HUDEP-2 (cell line): ENCODE measurements at regions not wholly inside any gene's neighbourhood (a gene's known extent, or its start where the extent isn't known, plus 50 kb on each side); places are given as distances from the start of the nearest gene placed in this dataset.
"Not testable (repeated sequence)": the region's sequence is repeated elsewhere in the genome, so short reads cannot be mapped to it uniquely, and the experiment has no call there.

Source experiments
- DNase-seq, 76 experiments: peaks; one replicate each; lab custom pipeline; 2025; ENCODE audit not compliant: unreplicated experiment in 76 of 76; lab: John Stamatoyannopoulos, UW

GRCh38 chr6:82118150-82118562, 129.4 kb downstream of the IBTK start:
- DNase-seq: no peak

DNA sequence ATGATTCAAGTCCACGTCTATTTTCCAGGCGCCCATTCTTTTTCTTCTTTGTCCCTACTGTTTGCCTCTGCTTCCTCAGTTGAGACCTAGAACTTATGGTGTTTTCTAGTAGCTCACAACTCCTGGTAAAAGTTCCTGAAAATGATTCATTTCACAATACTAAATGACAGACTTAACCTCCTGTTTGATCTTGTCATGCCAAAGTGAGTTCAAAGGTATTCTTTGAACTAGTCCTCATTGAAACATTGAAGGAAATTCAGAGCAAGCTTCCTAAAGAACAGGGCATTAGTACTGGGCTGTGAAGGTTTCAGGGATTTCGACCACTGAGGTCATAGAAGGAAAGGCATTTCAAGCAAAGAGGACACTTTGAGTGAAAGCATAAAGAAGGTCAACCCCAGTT, 132.8 kb downstream of the IBTK start:
- no peak for DNase-seq

DNA sequence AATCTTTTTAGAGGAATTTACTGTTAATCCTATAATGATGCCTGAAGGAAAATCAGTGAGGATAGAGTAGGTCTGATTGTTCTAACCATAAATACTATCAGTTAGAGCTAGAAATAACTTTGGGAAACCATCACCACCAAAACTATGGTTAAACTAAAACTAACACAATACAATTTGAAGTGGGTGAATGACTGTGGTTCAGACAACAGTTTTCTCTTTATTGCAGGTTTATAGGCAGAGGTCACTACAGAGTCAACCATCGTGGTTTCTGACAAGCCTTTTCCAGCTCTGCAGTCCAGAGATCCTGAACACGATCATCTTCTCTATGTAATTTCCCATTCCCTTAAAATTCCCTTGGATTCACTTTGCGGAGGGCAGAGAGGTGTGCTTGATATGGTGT, 134.3 kb downstream of the IBTK start:
- no peak for DNase-seq

GRCh38 chr6:82111818-82112217, 135.7 kb downstream of the IBTK start:
- DNase-seq: no peak

GRCh38 chr6:82111114-82111513, 136.4 kb downstream of the IBTK start:
- no peak for DNase-seq

DNA sequence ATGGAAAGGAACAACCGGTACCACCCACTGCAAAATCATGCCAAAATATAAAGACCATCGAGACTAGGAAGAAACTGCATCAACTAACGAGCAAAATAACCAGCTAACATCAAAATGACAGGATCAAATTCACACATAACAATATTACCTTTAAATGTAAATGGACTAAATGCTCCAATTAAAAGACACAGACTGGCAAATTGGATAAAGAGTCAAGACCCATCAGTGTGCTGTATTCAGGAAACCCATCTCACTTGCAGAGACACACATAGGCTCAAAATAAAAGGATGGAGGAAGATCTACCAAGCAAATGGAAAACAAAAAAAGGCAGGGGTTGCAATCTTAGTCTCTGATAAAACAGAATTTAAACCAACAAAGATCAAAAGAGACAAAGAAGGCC, 144.4 kb downstream of the IBTK start:
- DNase-seq: not testable (repeated sequence)

GRCh38 chr6:82101374-82102114, 146.0 kb downstream of the IBTK start:
- DNase-seq: not testable (repeated sequence)

GRCh38 chr6:82100763-82101162, 146.8 kb downstream of the IBTK start:
- DNase-seq: not testable (repeated sequence)

DNA sequence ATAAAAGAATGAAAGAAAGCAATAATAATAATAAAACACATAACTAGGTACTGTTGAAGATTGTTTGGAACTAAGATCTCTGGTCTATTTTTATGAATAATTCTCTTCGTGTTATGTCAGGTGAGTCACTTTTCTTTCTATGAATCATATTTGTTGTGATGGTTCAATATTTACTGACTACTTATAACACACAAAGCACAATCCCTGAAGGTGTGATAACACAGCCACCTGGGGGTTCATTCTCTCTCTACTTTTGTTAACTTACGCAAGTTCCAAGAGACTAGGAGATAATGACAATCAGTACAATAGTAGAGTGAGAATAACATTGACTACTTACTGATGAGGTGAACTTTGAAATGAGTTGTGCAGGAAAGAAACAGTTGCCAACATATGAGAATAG, 149.9 kb downstream of the IBTK start:
- no peak for DNase-seq

DNA sequence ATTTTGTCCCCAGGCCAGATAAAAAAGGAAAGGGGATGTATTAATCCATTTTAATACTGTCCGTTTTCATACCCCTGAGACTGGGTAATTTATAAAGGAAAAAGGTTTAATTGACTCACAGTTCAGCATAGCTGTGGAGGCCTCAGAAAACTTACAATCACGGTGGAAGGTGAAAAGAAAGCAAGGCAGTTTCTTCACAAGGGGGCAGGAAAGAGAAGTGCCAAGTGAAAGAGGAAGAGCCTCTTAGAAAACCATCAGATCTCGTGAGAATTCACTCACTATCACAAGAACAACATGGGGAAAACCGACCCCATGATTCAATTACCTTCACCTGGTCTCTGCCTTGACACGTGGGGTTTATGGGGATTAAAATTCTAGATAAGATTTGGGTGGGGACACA, 152.5 kb downstream of the IBTK start:
- DNase-seq: no peak

- DNase-seq: no peak
Measured at GRCh38 chr6:82094166-82094806, 153.3 kb downstream of the IBTK start.

DNA sequence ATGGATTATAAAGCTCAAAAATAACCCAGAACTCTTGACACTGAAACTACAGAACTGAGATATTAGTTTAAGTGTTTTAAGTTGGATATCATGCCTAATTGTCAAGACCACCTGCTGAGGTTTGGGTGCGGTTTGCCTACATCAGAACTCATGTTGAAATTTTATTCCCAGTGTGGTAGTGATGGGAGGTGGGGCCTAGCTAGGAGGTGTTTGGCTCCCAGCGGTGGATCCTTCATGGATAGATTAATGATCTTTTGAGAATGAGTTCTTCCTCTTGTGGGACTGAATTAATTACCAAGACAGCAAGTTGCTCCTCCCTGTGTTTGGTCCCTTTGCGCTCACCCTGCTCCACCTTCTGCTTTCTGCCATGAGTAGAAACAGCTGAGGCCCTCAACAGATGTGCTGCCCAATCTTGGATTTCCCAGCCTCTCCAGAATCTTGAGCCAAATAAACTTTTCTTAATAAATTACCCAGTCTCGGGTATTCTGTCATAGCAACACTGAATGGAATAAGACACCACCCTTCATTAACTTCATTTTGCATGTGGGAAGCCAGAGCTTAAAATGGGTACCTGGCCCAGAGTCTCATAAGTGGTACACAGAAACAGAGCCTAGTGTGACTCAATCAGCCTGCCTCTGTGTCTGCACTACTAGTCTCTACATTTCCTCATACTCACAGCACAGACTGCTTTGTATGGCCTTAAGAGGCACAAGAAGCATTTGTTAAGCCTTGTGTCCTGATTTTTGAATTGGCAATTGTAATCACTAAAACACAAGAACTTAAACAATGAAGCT, 158.4 kb downstream of the IBTK start:
- no peak for DNase-seq

DNA sequence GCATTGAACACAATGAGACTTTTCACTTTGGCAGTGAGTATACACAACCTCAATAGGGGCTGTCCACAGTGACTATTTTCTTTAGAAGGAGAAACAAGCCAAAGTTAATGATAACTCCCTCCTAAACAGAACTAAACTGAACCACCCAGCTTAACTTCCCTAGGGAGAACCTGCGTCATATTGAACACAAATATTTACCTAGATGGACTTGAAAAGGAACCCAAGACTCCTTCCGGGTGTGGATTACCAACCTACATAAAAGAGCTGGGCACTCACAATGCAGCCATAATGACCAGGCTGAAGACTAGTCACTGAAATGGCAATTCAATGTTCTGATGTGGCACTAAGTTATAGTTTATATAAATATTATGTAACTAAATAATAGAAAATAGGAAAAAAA, 160.6 kb downstream of the IBTK start:
- DNase-seq: no peak

- DNase-seq: peak in 1 of 76 experiments; percentile 7
Measured at GRCh38 chr6:82085701-82086100, 161.8 kb downstream of the IBTK start.

DNA sequence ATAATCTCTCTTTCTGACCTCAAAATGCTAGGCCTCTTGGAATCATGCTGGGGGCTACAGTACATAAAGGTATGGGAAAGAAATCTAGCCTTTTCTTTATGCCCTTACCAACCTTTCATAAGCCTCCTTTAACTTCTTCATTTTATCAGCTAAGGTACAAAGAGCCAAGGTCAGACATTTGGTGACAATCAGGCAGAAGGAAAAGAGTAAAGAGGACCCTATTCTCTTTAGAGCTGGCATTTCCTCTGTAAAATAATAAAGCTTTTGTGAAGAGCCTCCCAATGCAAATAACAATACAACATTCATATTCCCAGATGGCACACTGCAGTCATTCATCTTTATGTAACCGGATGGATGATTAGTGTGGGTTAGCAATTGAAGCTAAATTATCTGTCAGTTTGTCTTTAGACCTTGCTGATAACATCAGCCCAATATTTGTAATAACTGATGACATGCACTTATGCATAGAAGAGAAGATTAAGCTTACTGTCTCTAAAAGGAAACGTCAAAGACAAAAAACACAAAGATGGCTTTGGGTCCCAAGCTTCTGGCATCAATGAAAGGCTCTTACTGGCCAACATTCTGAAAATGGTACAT, 163.1 kb downstream of the IBTK start:
- no peak for DNase-seq

GRCh38 chr6:82083646-82084045, 163.9 kb downstream of the IBTK start:
- DNase-seq: no peak

GRCh38 chr6:82080767-82081166, 166.8 kb downstream of the IBTK start:
- DNase-seq: no peak

GRCh38 chr6:82078286-82078908, 169.1 kb downstream of the IBTK start:
- no peak for DNase-seq

DNA sequence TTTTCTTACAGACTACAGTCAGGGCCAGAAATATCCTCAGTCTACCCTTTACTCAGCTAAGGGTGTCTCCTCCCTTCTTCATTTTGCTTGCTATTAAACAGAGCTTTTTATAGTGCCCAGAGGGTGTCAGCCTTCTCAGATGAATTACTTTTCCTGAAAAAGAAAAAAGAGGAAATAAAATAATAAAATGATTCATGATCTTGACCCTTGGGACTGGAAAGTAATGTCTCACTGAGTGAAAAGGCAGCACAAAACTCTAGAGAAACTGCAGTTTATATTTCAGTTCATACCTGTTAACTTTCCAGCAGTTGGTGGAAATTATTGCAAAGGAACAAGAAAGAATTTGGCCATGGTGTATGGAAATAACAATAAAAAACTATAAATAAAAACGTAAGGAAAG, 170.6 kb downstream of the IBTK start:
- no peak for DNase-seq

GRCh38 chr6:82074556-82074955, 173.0 kb downstream of the IBTK start:
- DNase-seq: no peak

- no peak for DNase-seq
Measured at GRCh38 chr6:82073484-82073883, 174.1 kb downstream of the IBTK start.
